ENCODE measurements at regions not wholly inside any gene's neighbourhood (a gene's known extent, or its start where the extent isn't known, plus 50 kb on each side); places are given as distances from the start of the nearest gene placed in this dataset.

- Histone ChIP-seq H3K36me3 (peaks cover 0 to 11% (median 3%) of the 10 kb centered on the region in 11 experiments; a peak in 8 of 22 replicates), H3K9me3 (replicated peaks in 1 of 11) (peaks cover 44 to 56% (median 48%) of the 10 kb centered on the region in 11 experiments), H3K4me3 (no peak overlapping the region), H4K20me1 (peaks cover 0 to 9% (median 0%) of the 10 kb centered on the region in 11 experiments; a peak in 3 of 22 replicates), H3K9ac (no peak overlapping the region), H3K4me1 (peaks cover 0 to 6% (median 0%) of the 10 kb centered on the region in 10 experiments; a peak in 1 of 20 replicates), H3K4me2 (no peak overlapping the region), H3K27me3 (no peaks in the 10 kb centered on the region), H3K27ac (no peak overlapping the region)
- no peak for TF ChIP-seq Cebpa-rat (IDR thresholded peaks at IDR 0.05)
These were observed 1157.5 kb downstream of the BRD1 start for GRCh38 chr22:48669986-48670716.

- H3K4me3 ChIP-seq: no peak overlapping the region
- peaks cover 0 to 6% (median 0%) of the 10 kb centered on the region in 10 experiments; a peak in 1 of 20 replicates for H3K4me1 ChIP-seq
- H4K20me1 ChIP-seq: peaks cover 0 to 18% (median 0%) of the 10 kb centered on the region in 11 experiments; a peak in 3 of 22 replicates
- H3K36me3 ChIP-seq: peaks cover 0 to 11% (median 0%) of the 10 kb centered on the region in 11 experiments; a peak in 8 of 22 replicates
- H3K4me2 ChIP-seq: no peak overlapping the region
- peaks cover 40 to 49% (median 44%) of the 10 kb centered on the region in 11 experiments for H3K9me3 ChIP-seq (replicated peaks in 1 of 11)
- no peak overlapping the region for H3K9ac ChIP-seq
- no peak for TF ChIP-seq Cebpa-rat (IDR thresholded peaks at IDR 0.05)
- H3K27ac ChIP-seq: no peak overlapping the region
- no peaks in the 10 kb centered on the region for H3K27me3 ChIP-seq
These were observed 1158.4 kb downstream of the BRD1 start for GRCh38 chr22:48669226-48669625.

- Histone ChIP-seq H3K4me1 (peaks cover 0 to 10% (median 0%) of the 10 kb centered on the region in 10 experiments; a peak in 2 of 20 replicates), H4K20me1 (peaks cover 0 to 30% (median 0%) of the 10 kb centered on the region in 11 experiments; a peak in 3 of 22 replicates), H3K27ac (no peak overlapping the region), H3K27me3 (no peaks in the 10 kb centered on the region), H3K9ac (no peak overlapping the region), H3K4me2 (no peak overlapping the region), H3K9me3 (replicated peaks in 1 of 11) (peaks cover 22 to 41% (median 33%) of the 10 kb centered on the region in 11 experiments), H3K4me3 (no peak overlapping the region), H3K36me3 (peaks cover 0 to 9% (median 0%) of the 10 kb centered on the region in 11 experiments; a peak in 4 of 22 replicates)
- no peak for TF ChIP-seq Cebpa-rat (IDR thresholded peaks at IDR 0.05)
These were observed 1160.4 kb downstream of the BRD1 start for GRCh38 chr22:48667289-48667688.

GRCh38 chr22:48666620-48667019 is 1161.1 kb downstream of the BRD1 start:
- Histone ChIP-seq H3K9me3 (replicated peaks in 1 of 11) (peaks cover 16 to 34% (median 27%) of the 10 kb centered on the region in 11 experiments), H3K4me3 (no peak overlapping the region), H3K36me3 (peaks cover 0 to 7% (median 0%) of the 10 kb centered on the region in 11 experiments; a peak in 2 of 22 replicates), H3K4me1 (peaks cover 0 to 8% (median 0%) of the 10 kb centered on the region in 10 experiments; a peak in 2 of 20 replicates), H3K27me3 (no peaks in the 10 kb centered on the region), H3K4me2 (no peak overlapping the region), H4K20me1 (peaks cover 0 to 37% (median 0%) of the 10 kb centered on the region in 11 experiments; a peak in 4 of 22 replicates), H3K27ac (no peak overlapping the region), H3K9ac (no peak overlapping the region)
- TF ChIP-seq Cebpa-rat (IDR thresholded peaks at IDR 0.05): no peak

- H3K4me2 ChIP-seq: no peak overlapping the region
- TF ChIP-seq Cebpa-rat (IDR thresholded peaks at IDR 0.05): no peak
- H4K20me1 ChIP-seq: peaks cover 0 to 47% (median 0%) of the 10 kb centered on the region in 11 experiments; a peak in 4 of 22 replicates
- H3K36me3 ChIP-seq: no peaks in the 10 kb centered on the region
- no peak overlapping the region for H3K9ac ChIP-seq
- no peak overlapping the region for H3K4me3 ChIP-seq
- H3K9me3 ChIP-seq (replicated peaks in 1 of 11): peaks cover 4 to 23% (median 15%) of the 10 kb centered on the region in 11 experiments; a peak in 21 of 22 replicates
- no peaks in the 10 kb centered on the region for H3K27me3 ChIP-seq
- no peak overlapping the region for H3K27ac ChIP-seq
- peaks cover 0 to 5% (median 0%) of the 10 kb centered on the region in 10 experiments; a peak in 1 of 20 replicates for H3K4me1 ChIP-seq
These were observed 1162.2 kb downstream of the BRD1 start for GRCh38 chr22:48665311-48665995.

- Histone ChIP-seq H3K4me2 (no peak overlapping the region), H3K27ac (no peak overlapping the region), H3K4me1 (peaks cover 0 to 5% (median 0%) of the 10 kb centered on the region in 10 experiments; a peak in 1 of 20 replicates), H3K27me3 (no peaks in the 10 kb centered on the region), H3K9me3 (replicated peaks in 1 of 11) (peaks cover 0 to 14% (median 11%) of the 10 kb centered on the region in 11 experiments; a peak in 16 of 22 replicates), H4K20me1 (peaks cover 0 to 50% (median 0%) of the 10 kb centered on the region in 11 experiments; a peak in 4 of 22 replicates), H3K4me3 (no peak overlapping the region), H3K9ac (no peak overlapping the region), H3K36me3 (no peaks in the 10 kb centered on the region)
- TF ChIP-seq Cebpa-rat (IDR thresholded peaks at IDR 0.05): no peak
These were observed 1163.1 kb downstream of the BRD1 start for GRCh38 chr22:48664586-48664985.

GRCh38 chr22:48663297-48663696 is 1164.4 kb downstream of the BRD1 start:
- no peak overlapping the region for H3K4me2 ChIP-seq

GRCh38 chr22:48662476-48663135 is 1165.1 kb downstream of the BRD1 start:
- H3K27me3 ChIP-seq: no peaks in the 10 kb centered on the region
- peaks cover 0 to 65% (median 0%) of the 10 kb centered on the region in 11 experiments; a peak in 5 of 22 replicates for H4K20me1 ChIP-seq
- H3K4me1 ChIP-seq: peaks cover 0 to 5% (median 0%) of the 10 kb centered on the region in 10 experiments; a peak in 1 of 20 replicates
- no peaks in the 10 kb centered on the region for H3K36me3 ChIP-seq
- peaks cover 0 to 13% (median 10%) of the 10 kb centered on the region in 11 experiments; a peak in 16 of 22 replicates for H3K9me3 ChIP-seq (replicated peaks in 1 of 11)
- H3K9ac ChIP-seq: no peak overlapping the region
- no peak overlapping the region for H3K4me3 ChIP-seq
- H3K4me2 ChIP-seq: no peak overlapping the region
- no peak for TF ChIP-seq Cebpa-rat (IDR thresholded peaks at IDR 0.05)
- no peak overlapping the region for H3K27ac ChIP-seq

More at GRCh38 chr22:48663297-48663696, 1164.4 kb downstream of the BRD1 start:
- Histone ChIP-seq H4K20me1 (peaks cover 0 to 63% (median 0%) of the 10 kb centered on the region in 11 experiments; a peak in 5 of 22 replicates), H3K9ac (no peak overlapping the region), H3K9me3 (replicated peaks in 1 of 11) (peaks cover 0 to 13% (median 10%) of the 10 kb centered on the region in 11 experiments; a peak in 16 of 22 replicates), H3K27me3 (no peaks in the 10 kb centered on the region), H3K4me1 (peaks cover 0 to 5% (median 0%) of the 10 kb centered on the region in 10 experiments; a peak in 1 of 20 replicates), H3K27ac (no peak overlapping the region), H3K36me3 (no peaks in the 10 kb centered on the region), H3K4me3 (no peak overlapping the region)
- no peak for TF ChIP-seq Cebpa-rat (IDR thresholded peaks at IDR 0.05)
